ENCODE measurements at regions not wholly inside any gene's neighbourhood (a gene's known extent, or its start where the extent isn't known, plus 50 kb on each side); places are given as distances from the start of the nearest gene placed in this dataset.
"Not testable (repeated sequence)": the region's sequence is repeated elsewhere in the genome, so short reads cannot be mapped to it uniquely, and the experiment has no call there.

DNA sequence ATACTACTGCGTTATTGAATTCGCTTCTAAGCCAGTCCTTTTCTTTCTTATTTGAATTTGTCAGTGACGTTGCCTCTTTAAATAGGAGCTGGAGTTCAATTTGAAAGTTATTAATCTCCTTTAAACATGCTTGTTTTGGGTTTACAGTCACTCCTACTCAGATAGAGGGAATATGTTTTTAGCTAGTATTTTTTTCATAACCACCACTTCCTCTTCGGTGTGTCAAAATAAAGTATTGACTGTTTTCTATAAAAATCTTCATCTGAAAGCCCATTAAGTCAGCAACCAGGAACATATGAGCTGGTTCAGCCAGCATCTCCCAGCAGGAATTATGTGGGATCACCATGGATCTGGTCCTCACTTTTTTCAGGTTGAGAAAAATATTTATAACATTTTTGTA lies 772.9 kb downstream of the DIPK2A start:
- Histone ChIP-seq H3K9me3 (no peaks in the 10 kb centered on the region), H3K27me3 (no peaks in the 10 kb centered on the region), H3K36me3 (no peaks in the 10 kb centered on the region), H3K27ac (no peak overlapping the region), H3K4me3 (no peak overlapping the region), H3K4me1 (no peaks in the 10 kb centered on the region)
- no peak for DNase-seq (ENCODE audit: low spot score in 2 of 2)
- intact Hi-C loops (cut with DNase I; ENCODE audit: low total_unique reads), result no loop called here
- TF ChIP-seq CTCF (IDR thresholded peaks at IDR 0.05), result no peak
- no peak for TF ChIP-seq POLR2AphosphoS5 (IDR thresholded peaks at IDR 0.05)
- no peak for TF ChIP-seq POLR2A (IDR thresholded peaks at IDR 0.05)

DNA sequence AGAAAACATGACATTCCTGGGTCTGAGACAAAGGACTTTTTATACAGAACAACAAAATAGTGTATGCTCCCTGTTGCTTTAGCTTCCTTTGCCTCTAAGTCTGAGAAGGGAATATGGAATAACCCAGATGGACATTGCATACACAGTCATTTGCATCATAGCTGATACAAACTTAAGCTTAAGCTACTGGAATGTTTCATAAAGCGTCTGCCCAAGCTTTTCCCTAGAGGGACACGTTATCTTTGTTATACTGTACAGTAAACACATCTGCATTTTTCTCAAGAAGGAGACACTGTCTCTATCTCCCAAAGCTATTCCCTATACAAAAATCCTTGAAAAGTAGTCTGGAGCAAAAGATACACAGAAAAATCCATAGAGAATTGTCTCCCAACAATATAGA lies 775.0 kb downstream of the DIPK2A start:
- intact Hi-C loops (cut with DNase I; ENCODE audit: low total_unique reads), result no loop called here
- no peak overlapping the region for H3K27ac ChIP-seq
- H3K4me3 ChIP-seq, result no peak overlapping the region
- no peak for TF ChIP-seq POLR2A (IDR thresholded peaks at IDR 0.05)
- H3K36me3 ChIP-seq, result no peaks in the 10 kb centered on the region
- no peaks in the 10 kb centered on the region for H3K9me3 ChIP-seq
- no peaks in the 10 kb centered on the region for H3K4me1 ChIP-seq
- H3K27me3 ChIP-seq, result no peaks in the 10 kb centered on the region
- DNase-seq (ENCODE audit: low spot score in 2 of 2), result no peak

DNA sequence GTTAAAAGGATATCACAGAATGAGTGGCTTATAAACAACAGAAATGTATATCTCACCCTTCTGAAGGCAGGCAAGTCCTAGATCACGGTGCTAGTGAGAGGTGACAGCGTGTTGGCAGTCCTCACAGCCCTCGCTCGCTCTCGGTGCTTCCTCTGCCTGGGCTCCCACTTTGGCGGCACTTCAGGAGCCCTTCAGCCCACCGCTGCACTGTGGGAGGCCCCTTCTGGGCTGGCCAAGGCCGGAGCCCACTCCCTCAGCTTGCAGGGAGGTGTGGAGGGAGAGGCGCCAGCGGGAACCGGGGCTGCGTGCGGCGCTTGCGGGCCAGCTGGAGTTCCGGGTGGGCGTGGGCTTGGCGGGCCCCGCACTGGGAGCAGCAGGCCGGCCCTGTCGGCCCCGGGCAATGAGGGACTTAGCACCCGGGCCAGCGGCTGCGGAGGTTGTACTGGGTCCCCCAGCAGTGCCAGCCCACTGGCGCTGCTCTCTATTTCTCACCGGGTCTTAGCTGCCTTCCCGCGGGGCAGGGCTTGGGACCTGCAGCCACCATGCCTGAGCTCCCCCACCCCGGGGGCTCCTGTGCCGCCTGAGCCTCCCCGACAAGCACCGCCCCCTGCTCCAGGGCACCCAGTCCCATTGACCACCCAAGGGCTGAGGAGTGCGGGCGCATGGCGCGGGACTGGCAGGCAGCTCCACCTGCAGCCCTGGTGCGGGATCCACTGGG lies 778.1 kb downstream of the DIPK2A start:
- DNase-seq (ENCODE audit: low spot score in 2 of 2); intact Hi-C loops (cut with DNase I; ENCODE audit: low total_unique reads); H3K36me3 ChIP-seq; H3K4me1 ChIP-seq; H3K27ac ChIP-seq; H3K4me3 ChIP-seq; H3K27me3 ChIP-seq; H3K9me3 ChIP-seq: not testable (repeated sequence)

DNA sequence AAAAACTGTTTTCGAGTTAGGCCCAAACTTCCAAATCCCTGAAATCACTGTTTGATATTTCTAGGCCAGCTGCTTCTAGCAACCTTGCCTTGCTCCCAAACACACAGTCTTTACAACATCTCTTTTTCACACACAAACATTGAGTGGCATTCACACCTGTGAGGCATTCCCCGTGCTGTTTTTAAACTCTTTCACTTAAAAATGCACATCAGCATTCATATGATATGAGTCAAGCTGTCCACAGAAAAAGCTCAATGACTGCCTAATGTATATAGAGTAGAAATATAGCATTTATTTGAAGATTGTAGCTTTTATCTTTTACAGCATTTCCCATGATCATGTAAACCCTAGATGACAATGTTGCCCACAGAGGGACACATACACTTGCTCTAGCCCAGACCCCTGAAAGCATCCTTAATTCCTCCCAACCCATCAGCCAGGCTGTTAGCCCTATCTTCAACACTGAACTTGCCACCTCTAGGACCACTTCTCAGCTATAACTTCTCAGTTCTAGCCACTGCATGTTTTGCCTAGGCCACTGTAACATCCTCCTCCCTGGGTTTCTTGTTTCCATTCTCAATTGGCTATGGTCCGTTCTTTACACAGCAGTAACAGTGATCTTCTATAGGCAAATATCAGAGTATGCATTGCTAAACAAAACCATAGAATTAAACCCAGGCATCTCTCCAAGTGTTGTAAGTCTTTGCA lies 782.6 kb downstream of the DIPK2A start:
- DNase-seq (ENCODE audit: low spot score in 2 of 2), result no peak
- Histone ChIP-seq H3K9me3 (peaks cover 0 to 8% of the 10 kb centered on the region in 2 donors), H3K4me3 (no peak overlapping the region), H3K27ac (no peak overlapping the region), H3K36me3 (no peaks in the 10 kb centered on the region), H3K4me1 (no peaks in the 10 kb centered on the region), H3K27me3 (no peaks in the 10 kb centered on the region)
- TF ChIP-seq CTCF (IDR thresholded peaks at IDR 0.05) (no peak), POLR2AphosphoS5 (IDR thresholded peaks at IDR 0.05) (no peak), POLR2A (IDR thresholded peaks at IDR 0.05) (no peak)
- intact Hi-C loops (cut with DNase I; ENCODE audit: low total_unique reads), result no loop called here

DNA sequence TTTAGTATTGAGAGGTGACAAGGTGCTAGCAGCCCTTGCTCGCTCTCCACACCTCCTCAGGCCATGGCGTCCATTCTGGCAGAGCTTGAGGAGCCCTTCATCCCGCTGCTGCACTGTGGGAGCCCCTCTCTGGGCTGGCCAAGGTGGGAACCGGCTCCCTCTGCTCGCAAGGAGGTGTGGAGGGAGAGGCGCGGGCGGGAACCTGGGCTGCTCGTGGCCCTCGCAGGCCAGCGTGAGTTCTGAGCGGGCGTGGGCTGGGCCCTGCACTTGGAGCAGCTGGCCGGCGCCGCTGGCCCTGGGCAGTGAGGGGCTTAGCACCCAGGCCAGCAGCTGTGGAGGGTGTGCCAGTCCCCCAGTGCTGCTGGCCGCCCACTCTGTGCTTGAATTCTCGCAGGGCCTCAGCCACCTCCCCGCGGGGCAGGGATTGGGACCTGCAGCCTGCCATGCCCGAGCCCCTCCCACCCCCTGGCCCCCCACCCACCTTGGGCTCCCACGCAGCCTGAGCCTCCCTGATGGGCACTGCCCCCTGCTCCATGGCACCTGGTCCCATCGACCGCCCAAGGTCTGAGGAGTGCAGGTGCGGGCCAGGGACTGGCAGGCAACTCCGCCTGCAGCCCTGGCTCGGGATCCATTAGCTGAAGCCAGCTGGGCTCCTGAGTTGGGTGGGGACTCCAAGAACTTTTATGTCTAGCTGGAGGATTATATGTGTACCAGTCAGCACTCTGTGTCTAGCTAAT lies 785.2 kb downstream of the DIPK2A start:
- no peak overlapping the region for H3K4me3 ChIP-seq
- TF ChIP-seq CTCF (IDR thresholded peaks at IDR 0.05) (no peak), POLR2A (IDR thresholded peaks at IDR 0.05) (no peak), POLR2AphosphoS5 (IDR thresholded peaks at IDR 0.05) (no peak)
- intact Hi-C loops (cut with DNase I; ENCODE audit: low total_unique reads), result no loop called here
- no peaks in the 10 kb centered on the region for H3K4me1 ChIP-seq
- no peaks in the 10 kb centered on the region for H3K27me3 ChIP-seq
- no peak for DNase-seq (ENCODE audit: low spot score in 2 of 2)
- H3K36me3 ChIP-seq, result no peaks in the 10 kb centered on the region
- peaks cover 0 to 8% of the 10 kb centered on the region in 2 donors for H3K9me3 ChIP-seq
- no peak overlapping the region for H3K27ac ChIP-seq

GRCh38 chr3:144760831-144761230 lies 789.2 kb downstream of the DIPK2A start:
- TF ChIP-seq CTCF (IDR thresholded peaks at IDR 0.05) (no peak), POLR2A (IDR thresholded peaks at IDR 0.05) (no peak), POLR2AphosphoS5 (IDR thresholded peaks at IDR 0.05) (no peak)
- intact Hi-C loops (cut with DNase I; ENCODE audit: low total_unique reads), result no loop called here
- H3K4me1 ChIP-seq, result no peaks in the 10 kb centered on the region
- H3K9me3 ChIP-seq, result peaks cover 0 to 8% of the 10 kb centered on the region in 2 donors
- no peaks in the 10 kb centered on the region for H3K27me3 ChIP-seq
- DNase-seq (ENCODE audit: low spot score in 2 of 2), result no peak
- H3K4me3 ChIP-seq, result no peak overlapping the region
- H3K36me3 ChIP-seq, result no peaks in the 10 kb centered on the region
- H3K27ac ChIP-seq, result no peak overlapping the region

Data from breast epithelium (tissue), 4 donors.